Ascending aorta (tissue), 2 donors: ENCODE measurements at regions not wholly inside any gene's neighbourhood (a gene's known extent, or its start where the extent isn't known, plus 50 kb on each side); places are given as distances from the start of the nearest gene placed in this dataset.

Experiments used
- DNase-seq, 2 donors: peaks; one replicate each; pipeline ENCODE4 v3.0.0-alpha.2; 2019; ENCODE audit warnings: low spot score in 2 of 2
- H3K27ac ChIP-seq, 2 donors: fragments of 200-600 bp; sonication (generic); one replicate each; pipeline ENCODE4 v1.5.1; 2016 to 2017; ENCODE audit warnings: mild to moderate bottlenecking in 1 of 2
- H3K27me3 ChIP-seq: fragments of 200-600 bp; sonication (generic); one replicate; pipeline ENCODE4 v1.5.1; 2017
- H3K36me3 ChIP-seq, 2 donors: fragments of 200-600 bp; sonication (generic); one replicate each; pipeline ENCODE4 v1.5.1; 2016
- H3K4me1 ChIP-seq, 2 donors: fragments of 200-600 bp; sonication (generic); one replicate each; pipeline ENCODE4 v1.5.1; 2016 to 2017; ENCODE audit warnings: mild to moderate bottlenecking in 1 of 2
- H3K4me3 ChIP-seq, 2 donors: fragments of 200-600 bp; sonication (generic); one replicate each; pipeline ENCODE4 v1.5.1; 2016 to 2017; ENCODE audit warnings: mild to moderate bottlenecking in 1 of 2
- H3K9me3 ChIP-seq, 2 donors: fragments of 200-600 bp; sonication (generic); one replicate each; pipeline ENCODE4 v1.5.1; 2016
- intact Hi-C: fragments of 100-400 bp; cut with DNase I; formaldehyde crosslinking; loops from one replicate; pipeline ENCODE4 v1.15.1; 2023
- TF ChIP-seq, protein P1 (sequence below), 3 experiments: fragments of 200-600 bp in 2 of 3; fragments of 450-650 bp in 1 of 3; sonication (generic) in 2 of 3; IDR thresholded peaks; one replicate each; pipeline ENCODE4 v1.5.1; 2016 to 2019; ENCODE audit warnings: antibody characterized with exemption in 3 of 3, mild to moderate bottlenecking in 1 of 3, moderate library complexity in 1 of 3

GRCh38 chr15:96262097-96262496 lies 68.4 kb upstream of the NR2F2 start:
- TF ChIP-seq, protein P1, sequence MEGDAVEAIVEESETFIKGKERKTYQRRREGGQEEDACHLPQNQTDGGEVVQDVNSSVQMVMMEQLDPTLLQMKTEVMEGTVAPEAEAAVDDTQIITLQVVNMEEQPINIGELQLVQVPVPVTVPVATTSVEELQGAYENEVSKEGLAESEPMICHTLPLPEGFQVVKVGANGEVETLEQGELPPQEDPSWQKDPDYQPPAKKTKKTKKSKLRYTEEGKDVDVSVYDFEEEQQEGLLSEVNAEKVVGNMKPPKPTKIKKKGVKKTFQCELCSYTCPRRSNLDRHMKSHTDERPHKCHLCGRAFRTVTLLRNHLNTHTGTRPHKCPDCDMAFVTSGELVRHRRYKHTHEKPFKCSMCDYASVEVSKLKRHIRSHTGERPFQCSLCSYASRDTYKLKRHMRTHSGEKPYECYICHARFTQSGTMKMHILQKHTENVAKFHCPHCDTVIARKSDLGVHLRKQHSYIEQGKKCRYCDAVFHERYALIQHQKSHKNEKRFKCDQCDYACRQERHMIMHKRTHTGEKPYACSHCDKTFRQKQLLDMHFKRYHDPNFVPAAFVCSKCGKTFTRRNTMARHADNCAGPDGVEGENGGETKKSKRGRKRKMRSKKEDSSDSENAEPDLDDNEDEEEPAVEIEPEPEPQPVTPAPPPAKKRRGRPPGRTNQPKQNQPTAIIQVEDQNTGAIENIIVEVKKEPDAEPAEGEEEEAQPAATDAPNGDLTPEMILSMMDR (IDR thresholded peaks at IDR 0.05): no peak
- Histone ChIP-seq H3K27ac (no peak overlapping the region), H3K4me3 (no peak overlapping the region), H3K9me3 (no peaks in the 10 kb centered on the region), H3K27me3 (no peaks in the 10 kb centered on the region), H3K4me1 (no peaks in the 10 kb centered on the region), H3K36me3 (peaks cover 0 to 4% of the 10 kb centered on the region in 2 donors)
- no peak for DNase-seq
- intact Hi-C loops: no loop called here

GRCh38 chr15:96262549-96263489 lies 67.7 kb upstream of the NR2F2 start:
- Histone ChIP-seq H3K4me3 (no peak overlapping the region), H3K27ac (no peak overlapping the region), H3K27me3 (no peaks in the 10 kb centered on the region), H3K36me3 (peaks cover 0 to 9% of the 10 kb centered on the region in 2 donors), H3K4me1 (no peaks in the 10 kb centered on the region), H3K9me3 (no peaks in the 10 kb centered on the region)
- intact Hi-C loops: no loop called here
- TF ChIP-seq, protein P1 (IDR thresholded peaks at IDR 0.05): no peak
- DNase-seq: no peak

DNA sequence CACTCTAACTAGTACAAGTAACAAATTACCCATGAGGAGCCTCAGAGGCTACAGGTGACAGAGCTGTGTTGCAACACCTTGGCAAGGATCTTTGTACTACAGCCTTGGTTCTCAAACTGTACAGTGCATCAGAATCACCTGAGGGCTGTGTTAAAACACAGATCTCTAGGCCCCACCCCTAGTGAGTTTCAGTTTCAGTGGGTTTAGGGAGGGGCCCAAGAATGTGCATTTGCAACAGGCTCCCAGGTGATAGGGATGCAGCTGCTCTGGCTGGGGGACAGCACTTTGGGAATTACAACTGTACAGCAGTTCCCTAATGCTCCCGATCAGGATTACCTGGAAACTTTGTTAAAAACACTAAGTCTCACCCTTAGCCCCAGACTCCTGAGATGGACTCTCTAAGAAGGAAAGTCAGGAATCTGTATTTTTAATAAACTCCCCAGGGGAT lies 66.1 kb upstream of the NR2F2 start:
- Histone ChIP-seq H3K4me3 (no peak overlapping the region), H3K27ac (no peak overlapping the region), H3K27me3 (no peaks in the 10 kb centered on the region), H3K4me1 (no peaks in the 10 kb centered on the region), H3K9me3 (no peaks in the 10 kb centered on the region), H3K36me3 (peaks cover 0 to 15% of the 10 kb centered on the region in 2 donors)
- no peak for DNase-seq
- intact Hi-C loops: no loop called here
- TF ChIP-seq, protein P1 (IDR thresholded peaks at IDR 0.05): no peak

DNA sequence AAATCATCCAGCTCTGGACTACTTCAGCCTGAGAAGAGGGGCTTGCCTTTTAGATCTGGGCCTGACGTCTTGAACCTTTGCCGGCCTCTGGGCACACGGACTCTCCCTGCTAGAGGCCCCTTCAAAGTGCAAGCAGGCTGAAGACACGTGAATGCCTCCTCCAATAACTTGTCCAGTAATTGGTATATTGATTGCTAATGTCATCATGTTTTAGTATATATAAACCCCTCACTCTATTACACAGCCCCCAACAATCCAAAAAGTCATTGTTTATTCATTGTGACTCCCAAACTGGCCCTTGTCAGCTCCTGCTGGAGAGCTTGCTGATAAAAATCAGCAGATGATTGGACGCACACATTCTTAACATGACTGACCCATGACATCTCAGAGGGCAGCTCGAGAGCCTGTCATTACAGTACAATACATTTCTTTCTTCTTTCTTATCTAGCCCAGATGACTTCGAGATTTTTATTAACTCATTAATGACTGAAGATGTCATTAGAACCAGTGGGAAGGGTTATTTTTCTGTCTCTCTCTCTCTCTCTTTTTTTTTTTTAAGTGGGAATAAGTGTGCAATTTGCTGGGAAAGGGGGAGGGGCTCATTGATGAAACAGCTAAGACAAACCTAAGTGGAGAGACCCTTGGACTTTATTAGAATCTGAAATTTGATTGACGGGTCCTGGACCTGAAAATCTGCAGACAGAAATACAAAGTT lies 65.5 kb upstream of the NR2F2 start:
- no peak overlapping the region for H3K4me3 ChIP-seq
- no peaks in the 10 kb centered on the region for H3K27me3 ChIP-seq
- intact Hi-C loops: no loop called here
- H3K27ac ChIP-seq: no peak overlapping the region
- no peak for DNase-seq
- TF ChIP-seq, protein P1 (IDR thresholded peaks at IDR 0.05): no peak
- peaks cover 0 to 15% of the 10 kb centered on the region in 2 donors for H3K36me3 ChIP-seq
- H3K9me3 ChIP-seq: no peaks in the 10 kb centered on the region
- no peaks in the 10 kb centered on the region for H3K4me1 ChIP-seq

DNA sequence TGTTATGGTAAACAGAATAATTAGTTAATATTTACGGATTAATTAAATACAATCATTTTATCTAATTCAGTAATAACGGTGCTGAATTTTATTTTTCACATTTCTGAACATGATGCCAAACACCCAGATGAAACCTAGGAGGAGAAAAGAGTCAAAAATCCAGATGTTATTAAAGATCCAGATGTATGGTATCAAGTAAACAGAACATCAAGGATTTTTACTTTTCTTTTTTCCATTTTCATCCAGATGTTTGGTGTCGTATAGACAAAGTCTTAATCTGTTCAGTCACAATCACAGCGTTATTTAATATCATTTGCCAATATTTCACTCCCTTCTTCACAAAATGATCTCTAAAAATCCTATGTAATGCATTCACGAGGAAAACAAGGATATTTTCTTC lies 64.0 kb upstream of the NR2F2 start:
- Histone ChIP-seq H3K4me3 (no peak overlapping the region), H3K4me1 (no peaks in the 10 kb centered on the region), H3K36me3 (peaks cover 0 to 15% of the 10 kb centered on the region in 2 donors), H3K27me3 (no peaks in the 10 kb centered on the region), H3K9me3 (no peaks in the 10 kb centered on the region), H3K27ac (no peak overlapping the region)
- DNase-seq: no peak
- intact Hi-C loops: no loop called here
- TF ChIP-seq, protein P1 (IDR thresholded peaks at IDR 0.05): no peak
